Spleen (tissue), 7 donors: ENCODE measurements at regions not wholly inside any gene's neighbourhood (a gene's known extent, or its start where the extent isn't known, plus 50 kb on each side); places are given as distances from the start of the nearest gene placed in this dataset.

Experiments
- POLR2A ChIP-seq, 3 donors: fragments of 450-650 bp; IDR thresholded peaks; one replicate each; pipeline ENCODE4 v1.5.1; 2017; ENCODE audit warnings: antibody characterized with exemption in 3 of 3, mild to moderate bottlenecking in 1 of 3
- POLR2AphosphoS5 ChIP-seq, 3 donors: sonication (generic); formaldehyde crosslinking; IDR thresholded peaks; one replicate each; pipeline ENCODE4 v1.5.1; 2017; ENCODE audit warnings: antibody characterized with exemption in 3 of 3
- TF ChIP-seq, protein P1 (sequence below), 11 experiments: fragments of 200-600 bp in 7 of 11; fragments of 450-650 bp in 4 of 11; sonication (generic) in 4 of 11; IDR thresholded peaks in 8 of 11; conservative IDR thresholded peaks in 3 of 11; 1 replicate in 7 of 11; 2 replicates in 4 of 11; pipeline versions ENCODE4 v1.4.0 to v1.8.0; 2016 to 2021; ENCODE audit warnings: antibody characterized with exemption in 11 of 11, inconsistent platforms in 4 of 11, mild to moderate bottlenecking in 1 of 11
- donor health status: DM: no; HTN: no; CAD: no; lungs with moderate emphysema.
- donor health status: DM: no; HTN: no; CAD: no.
- donor health status: DM: no; HTN: no; CAD: no.

DNA sequence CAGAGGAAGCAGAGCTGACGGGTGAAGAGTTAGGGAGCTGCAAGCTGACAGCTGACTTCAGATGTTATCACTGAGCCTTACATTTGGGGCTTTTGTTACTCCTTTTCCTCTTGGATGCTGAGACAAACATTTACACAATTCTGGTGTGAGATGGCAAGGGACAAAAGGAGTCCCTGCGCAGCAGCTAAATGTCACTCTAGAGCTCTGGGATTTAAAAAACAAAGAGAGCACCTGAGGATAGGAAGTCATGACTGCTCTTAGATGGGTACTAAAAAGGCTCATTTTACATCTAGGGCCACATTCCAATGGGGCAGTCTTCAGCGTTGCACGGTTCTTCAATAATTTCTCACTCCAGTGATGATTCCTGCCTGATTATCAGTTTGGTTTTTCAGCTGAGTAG lies 204.5 kb downstream of the RAB38 start:
- TF ChIP-seq, protein P1, sequence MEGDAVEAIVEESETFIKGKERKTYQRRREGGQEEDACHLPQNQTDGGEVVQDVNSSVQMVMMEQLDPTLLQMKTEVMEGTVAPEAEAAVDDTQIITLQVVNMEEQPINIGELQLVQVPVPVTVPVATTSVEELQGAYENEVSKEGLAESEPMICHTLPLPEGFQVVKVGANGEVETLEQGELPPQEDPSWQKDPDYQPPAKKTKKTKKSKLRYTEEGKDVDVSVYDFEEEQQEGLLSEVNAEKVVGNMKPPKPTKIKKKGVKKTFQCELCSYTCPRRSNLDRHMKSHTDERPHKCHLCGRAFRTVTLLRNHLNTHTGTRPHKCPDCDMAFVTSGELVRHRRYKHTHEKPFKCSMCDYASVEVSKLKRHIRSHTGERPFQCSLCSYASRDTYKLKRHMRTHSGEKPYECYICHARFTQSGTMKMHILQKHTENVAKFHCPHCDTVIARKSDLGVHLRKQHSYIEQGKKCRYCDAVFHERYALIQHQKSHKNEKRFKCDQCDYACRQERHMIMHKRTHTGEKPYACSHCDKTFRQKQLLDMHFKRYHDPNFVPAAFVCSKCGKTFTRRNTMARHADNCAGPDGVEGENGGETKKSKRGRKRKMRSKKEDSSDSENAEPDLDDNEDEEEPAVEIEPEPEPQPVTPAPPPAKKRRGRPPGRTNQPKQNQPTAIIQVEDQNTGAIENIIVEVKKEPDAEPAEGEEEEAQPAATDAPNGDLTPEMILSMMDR (IDR thresholded peaks at IDR 0.05 in 8 of 11, conservative IDR thresholded peaks at IDR 0.05 in 3 of 11): no peak
- TF ChIP-seq POLR2AphosphoS5 (IDR thresholded peaks at IDR 0.05) (no peak), POLR2A (IDR thresholded peaks at IDR 0.05) (no peak)
